SK-N-SH (cell line): ENCODE measurements at regions not wholly inside any gene's neighbourhood (a gene's known extent, or its start where the extent isn't known, plus 50 kb on each side); places are given as distances from the start of the nearest gene placed in this dataset.

ENCODE experiments used
- CTCF ChIP-seq: fragments of 200-600 bp; sonication (generic); IDR thresholded peaks from 2 replicates; pipeline ENCODE4 v1.6.1; 2017; ENCODE audit warnings: antibody characterized with exemption, mild to moderate bottlenecking, moderate library complexity
- MAX ChIP-seq: IDR thresholded peaks from 2 replicates; pipeline ENCODE4 v1.4.0; 2012; ENCODE audit warnings: low read depth
- POLR2AphosphoS5 ChIP-seq: IDR thresholded peaks from 2 replicates; pipeline ENCODE4 v1.6.1; 2012; ENCODE audit warnings: low read depth, low read length

- TF ChIP-seq CTCF: no peak
- TF ChIP-seq MAX: no peak
- TF ChIP-seq POLR2AphosphoS5: no peak
Measured at GRCh38 chr13:26956522-26957142, 196.0 kb upstream of the GPR12 start.
